H9 (cell line): ENCODE measurements at regions not wholly inside any gene's neighbourhood (a gene's known extent, or its start where the extent isn't known, plus 50 kb on each side); places are given as distances from the start of the nearest gene placed in this dataset.

Experiments
- DNase-seq: peaks from one replicate; pipeline ENCODE4 v3.0.0-alpha.2; 2017
- H2AFZ ChIP-seq: one replicate; pipeline ENCODE4 v1.6.1; 2013; ENCODE audit warnings: mild to moderate bottlenecking, low read length, control low read depth, moderate library complexity
- H2AK5ac ChIP-seq: 2 replicates; pipeline ENCODE4 v1.6.1; 2013; ENCODE audit warnings: low read length, control low read depth, mixed read lengths; ENCODE audit not compliant: insufficient read length
- H2BK120ac ChIP-seq: one replicate; pipeline ENCODE4 v1.6.1; 2013; ENCODE audit warnings: low read depth, mild to moderate bottlenecking, low read length, control low read depth, inconsistent platforms; ENCODE audit not compliant: poor library complexity, severe bottlenecking
- H2BK12ac ChIP-seq: 2 replicates; pipeline ENCODE4 v1.6.1; 2013; ENCODE audit warnings: low read length, control low read depth, mixed read lengths, low read depth; ENCODE audit not compliant: insufficient read length
- H2BK15ac ChIP-seq: 2 replicates; pipeline ENCODE4 v1.6.1; 2013; ENCODE audit warnings: low read depth, low read length, control low read depth
- H2BK20ac ChIP-seq: one replicate; pipeline ENCODE4 v1.6.1; 2013; ENCODE audit warnings: low read depth, mild to moderate bottlenecking, low read length, control low read depth, inconsistent platforms; ENCODE audit not compliant: poor library complexity, severe bottlenecking
- H2BK5ac ChIP-seq: 2 replicates; pipeline ENCODE4 v1.6.1; 2013; ENCODE audit warnings: low read length, control low read depth, mixed read lengths; ENCODE audit not compliant: insufficient read length
- H3K14ac ChIP-seq: 2 replicates; pipeline ENCODE4 v1.6.1; 2013; ENCODE audit warnings: low read length, control low read depth; ENCODE audit not compliant: insufficient read depth
- H3K18ac ChIP-seq: 2 replicates; pipeline ENCODE4 v1.6.1; 2013; ENCODE audit warnings: low read depth, mild to moderate bottlenecking, mixed read lengths, low read length, control low read depth; ENCODE audit not compliant: insufficient read length
- H3K23ac ChIP-seq: 2 replicates; pipeline ENCODE4 v1.6.1; 2013; ENCODE audit warnings: low read length, control low read depth, mixed read lengths, low read depth; ENCODE audit not compliant: insufficient read length
- H3K23me2 ChIP-seq: 2 replicates; pipeline ENCODE4 v1.6.1; 2013; ENCODE audit warnings: low read depth, mild to moderate bottlenecking, mixed read lengths, low read length, control low read depth; ENCODE audit not compliant: insufficient read length, poor library complexity, severe bottlenecking
- H3K27ac ChIP-seq: 2 replicates; pipeline ENCODE4 v1.5.1; 2013; ENCODE audit warnings: low read length, control low read depth, mixed read lengths, low read depth; ENCODE audit not compliant: insufficient read length
- H3K27me3 ChIP-seq: 2 replicates; pipeline ENCODE4 v1.6.1; 2013; ENCODE audit warnings: low read length, control low read depth, inconsistent platforms; ENCODE audit not compliant: insufficient read depth
- H3K4ac ChIP-seq: 2 replicates; pipeline ENCODE4 v1.6.1; 2013; ENCODE audit warnings: low read depth, mild to moderate bottlenecking, control low read depth, inconsistent platforms, low read length, moderate library complexity
- H3K4me1 ChIP-seq: 2 replicates; pipeline ENCODE4 v1.6.1; 2013; ENCODE audit warnings: low read length, control low read depth, inconsistent platforms; ENCODE audit not compliant: insufficient read depth
- H3K4me2 ChIP-seq: 2 replicates; pipeline ENCODE4 v1.6.1; 2013; ENCODE audit warnings: low read length, control low read depth, mixed read lengths; ENCODE audit not compliant: insufficient read length, insufficient read depth
- H3K56ac ChIP-seq: 2 replicates; pipeline ENCODE4 v1.6.1; 2013; ENCODE audit warnings: low read depth, mild to moderate bottlenecking, mixed read lengths, low read length, control low read depth; ENCODE audit not compliant: insufficient read length
- H3K79me1 ChIP-seq: 2 replicates; pipeline ENCODE4 v1.6.1; 2013; ENCODE audit warnings: low read depth, mild to moderate bottlenecking, moderate library complexity, low read length, control low read depth, inconsistent platforms; ENCODE audit not compliant: insufficient read depth, poor library complexity, severe bottlenecking
- H3K79me2 ChIP-seq: 2 replicates; pipeline ENCODE4 v1.6.1; 2013; ENCODE audit warnings: low read length, control low read depth, inconsistent platforms; ENCODE audit not compliant: insufficient read depth
- H3K9ac ChIP-seq: 2 replicates; pipeline ENCODE4 v1.6.1; 2013; ENCODE audit warnings: low read length, control low read depth, mixed read lengths; ENCODE audit not compliant: insufficient read length; ENCODE audit errors: extremely low read depth
- H3K9me3 ChIP-seq: one replicate; pipeline ENCODE4 v1.6.1; 2013; ENCODE audit warnings: low read depth, low read length, inconsistent platforms; ENCODE audit not compliant: control insufficient read depth
- H3T11ph ChIP-seq: one replicate; pipeline ENCODE4 v1.6.1; 2013; ENCODE audit warnings: mild to moderate bottlenecking, low read length, control low read depth, inconsistent platforms
- H4K20me1 ChIP-seq: one replicate; pipeline ENCODE4 v1.6.1; 2013; ENCODE audit not compliant: control insufficient read depth, insufficient read length, insufficient read depth
- H4K5ac ChIP-seq: 2 replicates; pipeline ENCODE4 v1.6.1; 2013; ENCODE audit warnings: low read depth, mild to moderate bottlenecking, mixed read lengths, low read length, control low read depth; ENCODE audit not compliant: insufficient read length
- H4K8ac ChIP-seq: replicated peaks from 2 replicates; pipeline ENCODE4 v1.6.1; 2013; ENCODE audit warnings: low read length, control low read depth, mixed read lengths, low read depth; ENCODE audit not compliant: insufficient read length
- H4K91ac ChIP-seq: 2 replicates; pipeline ENCODE4 v1.6.1; 2013; ENCODE audit warnings: low read depth, mild to moderate bottlenecking, moderate library complexity, mixed read lengths, low read length, control low read depth; ENCODE audit not compliant: insufficient read length
- H3K27ac Mint-ChIP-seq, 3 experiments: 2 replicates in 2 of 3; 3 replicates in 1 of 3; pipeline ENCODE4 v1.8.0; 2020 to 2021; ENCODE audit warnings: mixed read lengths in 3 of 3, mild to moderate bottlenecking in 1 of 3, moderate library complexity in 1 of 3
- H3K27me3 Mint-ChIP-seq: 2 replicates; pipeline ENCODE4 v1.8.0; 2021; ENCODE audit warnings: low read depth, mild to moderate bottlenecking, moderate library complexity, mixed read lengths
- H3K36me3 Mint-ChIP-seq, 3 experiments: 2 replicates in 2 of 3; 3 replicates in 1 of 3; pipeline ENCODE4 v1.8.0; 2020 to 2021; ENCODE audit warnings: low read depth in 3 of 3, mixed read lengths in 3 of 3; ENCODE audit not compliant: insufficient read depth in 1 of 3
- H3K4me1 Mint-ChIP-seq, 2 experiments: 2 replicates each; pipeline ENCODE4 v1.8.0; 2020; ENCODE audit warnings: mixed read lengths in 2 of 2
- H3K4me3 Mint-ChIP-seq, 2 experiments: 2 replicates in 1 of 2; 3 replicates in 1 of 2; pipeline ENCODE4 v1.8.0; 2020 to 2021; ENCODE audit warnings: mild to moderate bottlenecking in 2 of 2, mixed read lengths in 2 of 2, moderate library complexity in 1 of 2
- H3K9me3 Mint-ChIP-seq, 2 experiments: 2 replicates in 1 of 2; 3 replicates in 1 of 2; pipeline ENCODE4 v1.8.0; 2020; ENCODE audit warnings: mild to moderate bottlenecking in 2 of 2, mixed read lengths in 2 of 2, moderate library complexity in 1 of 2
- CTCF ChIP-seq: fragments of 200-600 bp; sonication (generic); conservative IDR thresholded peaks from 3 replicates; pipeline ENCODE4 v1.8.0; 2021; ENCODE audit warnings: antibody characterized with exemption, mild to moderate bottlenecking
- WGBS: extraction: QIAGEN DNeasy Blood & Tissue Kit; methylation state at CpG from one replicate; pipeline ENCODE4 v1.1.7; 2013; ENCODE audit warnings: missing lambda C conversion rate, low lambda C conversion rate, mixed read lengths; ENCODE audit not compliant: insufficient read length; ENCODE audit errors: extremely low coverage; 5-methylcytosine and 5-hydroxymethylcytosine counted together

- Histone ChIP-seq H2BK12ac (no peak overlapping the region), H3K27ac (no peak overlapping the region), H3T11ph (no peak overlapping the region), H3K79me1 (no peaks in the 10 kb centered on the region), H4K20me1 (no peaks in the 10 kb centered on the region), H3K23me2 (no peaks in the 10 kb centered on the region), H3K56ac (no peak overlapping the region), H3K4me2 (no peak overlapping the region), H4K8ac (no peak overlapping the region), H3K18ac (no peak overlapping the region), H2AK5ac (no peak overlapping the region), H4K5ac (no peak overlapping the region), H2BK120ac (no peak overlapping the region), H3K27me3 (no peaks in the 10 kb centered on the region), H3K9ac (no peak overlapping the region), H2BK20ac (no peak overlapping the region), H2BK15ac (no peak overlapping the region), H3K4me1 (no peaks in the 10 kb centered on the region), H4K91ac (no peak overlapping the region), H3K9me3 (no peaks in the 10 kb centered on the region), H3K14ac (no peak overlapping the region), H2BK5ac (no peak overlapping the region), H3K79me2 (no peaks in the 10 kb centered on the region), H3K4ac (no peak overlapping the region), H2AFZ (no peak overlapping the region), H3K23ac (no peak overlapping the region)
- no peak overlapping the region for H3K27ac Mint-ChIP-seq
- no peaks in the 10 kb centered on the region for H3K27me3 Mint-ChIP-seq
- no peak overlapping the region for H3K4me3 Mint-ChIP-seq
- no CpG with 5 or more reads among the region's 2 CpGs for WGBS
- no peak for TF ChIP-seq CTCF
- no peaks in the 10 kb centered on the region for H3K4me1 Mint-ChIP-seq
- peaks cover 0 to 17% (median 0%) of the 10 kb centered on the region in 3 experiments; a peak in 3 of 7 replicates for H3K36me3 Mint-ChIP-seq
- peaks cover 20 to 21% of the 10 kb centered on the region in 2 experiments; a peak in 4 of 5 replicates for H3K9me3 Mint-ChIP-seq
- no peak for DNase-seq
Measured at GRCh38 chr3:94195381-94195780, 132.5 kb downstream of the NSUN3 start.
